ENCODE measurements at regions not wholly inside any gene's neighbourhood (a gene's known extent, or its start where the extent isn't known, plus 50 kb on each side); places are given as distances from the start of the nearest gene placed in this dataset.

DNA sequence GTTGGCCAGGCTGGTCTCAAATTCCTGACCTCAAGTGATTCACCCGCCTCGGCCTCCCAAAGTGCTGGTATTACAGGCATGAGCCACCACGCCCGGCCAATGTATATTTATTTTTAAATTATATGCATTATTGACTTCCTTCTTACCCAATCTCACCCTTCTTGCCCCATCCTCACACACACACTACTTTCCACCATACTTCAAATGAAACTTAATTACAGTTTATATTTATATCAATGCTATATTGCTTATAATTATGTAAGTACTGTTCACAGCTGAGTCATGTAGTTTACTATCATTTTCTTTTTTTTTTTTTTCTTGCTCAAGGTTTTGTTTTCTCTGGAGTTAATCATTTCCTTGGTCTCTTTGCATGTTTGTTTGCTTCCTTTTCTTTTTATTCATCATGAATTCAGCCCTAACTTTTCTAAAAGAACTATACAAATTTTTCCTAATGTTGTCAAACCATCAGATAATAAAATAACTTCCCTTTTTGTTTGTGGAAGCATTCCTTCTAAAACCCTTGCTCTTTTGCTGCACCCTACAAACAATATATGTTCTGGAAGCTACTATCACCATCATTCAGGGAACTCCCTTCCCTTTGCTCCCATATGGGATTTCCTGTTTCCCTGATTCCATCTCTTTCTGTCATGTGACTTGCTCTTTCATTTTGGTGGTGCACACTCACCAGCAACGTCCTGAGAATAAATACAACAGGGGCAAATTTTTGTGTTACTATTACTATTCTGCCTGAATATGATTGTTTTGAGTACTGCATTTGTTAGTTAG is 201.7 kb upstream of the SASH1 start:
- DNase-seq (ENCODE audit: extremely low read depth in 1 of 2, low read depth in 1 of 2) = no peak

DNA sequence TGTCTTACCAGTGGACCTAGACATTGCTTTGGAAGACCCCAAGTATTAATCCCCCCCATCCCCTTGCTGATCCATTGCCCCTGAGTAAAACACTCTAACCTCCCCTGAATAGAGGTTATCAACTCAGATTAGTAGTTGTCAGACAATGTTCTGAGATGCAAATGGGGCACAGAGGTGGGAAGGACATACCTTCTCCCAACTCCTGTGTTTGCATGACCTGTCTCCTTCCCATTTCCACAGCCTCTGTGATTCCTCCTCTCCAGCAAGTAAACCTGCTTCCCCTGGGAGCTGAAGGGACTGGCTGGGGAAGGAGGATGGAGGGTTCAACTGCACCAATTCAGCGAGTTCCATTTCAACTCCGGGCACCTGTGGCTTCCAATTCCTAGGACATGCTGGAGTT is 199.8 kb upstream of the SASH1 start:
- no peak for DNase-seq (ENCODE audit: extremely low read depth in 1 of 2, low read depth in 1 of 2)

DNA sequence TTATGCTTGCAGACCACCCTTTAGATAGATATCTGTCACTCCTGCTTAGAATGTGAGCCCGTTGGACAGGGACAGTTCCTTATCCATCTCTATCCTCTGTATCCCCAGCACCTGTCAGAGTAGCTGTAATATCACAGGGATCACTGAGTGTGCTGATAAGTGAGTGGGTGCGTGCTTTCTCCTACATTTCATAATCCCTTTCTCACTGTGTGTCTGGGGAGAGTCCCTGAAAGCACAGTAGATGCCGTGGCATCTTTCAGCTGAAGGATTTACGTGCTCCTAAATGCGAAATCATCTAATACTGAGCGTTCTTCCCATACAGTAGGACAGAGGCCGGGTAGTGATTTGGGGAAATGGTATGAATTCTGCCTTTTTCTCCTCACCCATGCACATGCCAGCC is 198.9 kb upstream of the SASH1 start:
- no peak for DNase-seq (ENCODE audit: extremely low read depth in 1 of 2, low read depth in 1 of 2)

DNA sequence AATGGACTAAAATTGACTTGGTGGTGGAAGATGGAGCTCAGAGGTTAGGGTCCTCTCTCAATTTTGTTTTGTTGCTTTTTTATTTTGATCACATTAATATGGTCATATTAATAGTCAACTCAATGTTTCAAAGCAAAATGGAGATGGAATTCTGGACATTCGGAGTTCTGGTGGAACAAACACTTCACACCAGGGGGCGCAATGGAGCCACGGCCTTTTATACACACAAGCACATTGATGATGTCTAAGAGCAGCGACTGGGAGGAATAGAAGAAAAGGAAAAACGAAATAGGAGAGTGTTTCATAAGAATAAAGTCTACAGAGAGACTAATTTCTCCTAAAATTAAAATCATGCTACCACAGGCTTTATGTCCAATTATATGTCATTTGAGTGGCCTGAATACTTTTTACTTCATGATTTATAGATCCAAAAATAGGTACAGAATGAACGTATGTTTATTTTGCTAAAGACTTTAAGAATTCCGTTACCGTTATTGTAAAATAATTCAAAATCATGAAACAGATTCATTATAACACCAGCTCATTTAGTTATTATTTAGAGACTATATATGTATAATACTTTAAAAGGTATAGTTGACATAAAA is 197.6 kb upstream of the SASH1 start:
- peak in 1 of 2 donors; percentile 25 for DNase-seq (ENCODE audit: extremely low read depth in 1 of 2, low read depth in 1 of 2)

DNA sequence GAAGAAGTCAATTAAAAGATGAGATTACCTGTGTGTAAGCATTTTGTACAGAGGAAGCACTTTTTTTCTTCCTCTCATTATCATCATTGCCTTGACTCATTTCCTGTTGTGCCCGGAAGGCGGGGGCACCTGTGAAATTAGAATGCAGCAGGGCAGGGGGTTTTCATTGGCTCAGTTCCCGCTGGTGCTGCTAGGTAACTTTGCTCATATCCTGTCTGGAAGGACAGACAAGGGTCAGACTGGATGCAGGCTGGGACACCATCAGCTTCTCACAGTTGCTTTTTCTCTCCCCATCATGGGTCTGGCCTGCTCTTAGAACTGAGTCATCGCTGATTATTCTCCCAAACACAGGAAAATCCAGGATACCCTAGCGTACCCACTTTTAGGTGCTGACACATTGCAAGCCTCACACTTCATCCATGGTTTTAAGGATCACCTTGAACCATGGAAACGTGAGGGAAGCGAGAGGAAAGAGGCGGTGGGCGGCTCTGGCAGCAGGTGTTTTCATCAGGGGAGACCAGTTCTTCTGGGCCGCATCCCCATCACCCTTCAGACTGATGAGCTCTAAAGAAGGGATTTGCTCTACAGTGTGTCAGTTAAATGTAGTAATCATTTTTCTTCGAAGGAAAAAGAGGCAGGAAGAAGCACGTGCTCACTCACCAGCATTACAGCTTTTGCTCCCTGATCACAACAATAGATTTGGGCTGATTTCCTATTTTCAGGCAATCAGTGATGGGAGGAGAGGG is 195.7 kb upstream of the SASH1 start:
- DNase-seq (ENCODE audit: extremely low read depth in 1 of 2, low read depth in 1 of 2) = no peak

DNA sequence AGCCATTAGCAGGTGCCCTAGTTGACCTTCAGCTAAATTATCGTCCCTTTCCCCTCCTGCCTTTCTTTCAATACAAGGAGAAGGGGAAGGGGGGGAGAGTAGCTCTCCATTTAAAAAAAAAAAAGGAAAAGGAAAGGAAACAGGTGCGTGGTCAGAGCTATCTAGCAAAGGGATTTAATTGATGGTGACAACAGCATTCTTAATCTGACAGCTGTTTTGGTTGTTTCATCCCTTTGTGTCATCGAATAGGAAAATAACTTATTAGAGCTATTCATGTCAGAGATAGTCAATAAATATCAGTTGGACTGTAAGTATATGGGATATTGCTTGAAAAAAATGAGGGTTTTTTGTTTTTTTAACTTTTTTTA is 195.2 kb upstream of the SASH1 start:
- no peak for DNase-seq (ENCODE audit: extremely low read depth in 1 of 2, low read depth in 1 of 2)

DNA sequence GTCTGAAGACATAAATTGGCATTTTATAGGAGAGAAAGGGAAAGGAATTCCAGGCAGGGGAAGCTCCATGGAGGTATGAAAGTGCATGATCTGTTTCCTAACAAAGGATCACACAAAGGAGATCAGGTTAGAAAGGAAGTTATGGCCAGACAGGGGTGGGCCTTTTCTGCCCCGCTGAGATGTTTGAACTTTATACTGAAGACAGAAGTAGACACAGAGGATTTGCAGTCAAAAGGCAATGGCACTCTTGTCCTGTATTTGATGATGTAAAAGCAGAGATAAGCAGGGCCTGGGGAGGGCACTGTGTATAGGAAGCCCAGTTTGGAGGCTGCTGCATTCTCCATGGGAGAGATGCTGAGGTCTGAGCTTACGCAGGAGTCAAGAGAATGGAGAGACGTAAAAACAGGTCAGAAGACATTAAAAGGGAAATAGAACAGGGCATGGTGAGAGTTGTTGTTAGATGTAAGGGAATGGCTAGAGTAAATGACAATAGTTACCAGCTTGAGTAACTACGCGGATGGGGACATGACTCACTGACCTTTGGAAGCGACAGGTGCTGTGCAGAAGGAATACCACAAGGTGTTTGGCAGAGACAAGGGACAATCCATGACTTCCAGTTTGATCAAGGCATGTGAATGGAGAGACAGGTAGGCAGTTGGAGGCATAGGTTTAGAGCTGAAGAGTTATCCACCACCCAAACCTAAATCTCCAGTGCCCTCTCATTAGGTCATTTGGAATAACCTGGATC is 190.6 kb upstream of the SASH1 start:
- no peak for DNase-seq (ENCODE audit: extremely low read depth in 1 of 2, low read depth in 1 of 2)

DNA sequence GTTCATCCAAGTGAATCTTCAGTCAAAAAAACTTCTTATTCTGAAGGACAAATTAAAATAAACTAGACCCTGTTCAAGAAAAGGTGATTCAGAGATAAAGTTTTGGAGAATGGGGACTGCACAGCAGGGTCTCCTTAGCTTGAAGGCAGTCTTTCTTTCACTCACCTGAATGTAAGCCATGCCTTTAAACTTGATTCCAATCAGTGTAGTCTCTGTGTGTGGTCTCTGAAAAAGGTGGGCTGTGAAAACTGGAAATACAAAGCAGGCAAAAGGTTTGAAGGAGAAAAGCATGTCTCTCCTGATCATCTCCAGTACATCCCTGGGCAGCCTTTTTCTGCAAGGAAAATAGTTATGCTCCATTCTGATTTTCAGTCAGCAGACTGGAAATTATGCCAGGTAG is 188.0 kb upstream of the SASH1 start:
- DNase-seq (ENCODE audit: extremely low read depth in 1 of 2, low read depth in 1 of 2) = no peak

DNA sequence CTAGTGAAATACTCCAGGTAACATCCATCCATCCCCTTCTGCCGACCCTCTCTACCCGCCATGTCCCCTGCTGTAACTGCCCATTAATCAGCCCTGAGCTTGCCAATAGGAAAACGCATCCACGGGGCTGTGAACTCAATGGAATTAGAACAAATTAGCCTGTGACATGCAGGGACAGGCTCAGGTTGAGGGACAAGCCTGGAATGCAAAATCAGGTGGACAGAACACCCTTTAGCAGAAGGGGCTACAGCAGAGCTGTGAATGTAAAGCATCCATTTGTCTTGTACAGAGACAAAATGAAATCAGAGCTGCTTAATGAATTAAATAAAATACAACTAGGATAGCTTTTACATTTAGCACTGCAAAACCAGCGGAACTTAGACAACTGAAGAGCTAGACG is 187.3 kb upstream of the SASH1 start:
- DNase-seq (ENCODE audit: extremely low read depth in 1 of 2, low read depth in 1 of 2) = no peak

DNA sequence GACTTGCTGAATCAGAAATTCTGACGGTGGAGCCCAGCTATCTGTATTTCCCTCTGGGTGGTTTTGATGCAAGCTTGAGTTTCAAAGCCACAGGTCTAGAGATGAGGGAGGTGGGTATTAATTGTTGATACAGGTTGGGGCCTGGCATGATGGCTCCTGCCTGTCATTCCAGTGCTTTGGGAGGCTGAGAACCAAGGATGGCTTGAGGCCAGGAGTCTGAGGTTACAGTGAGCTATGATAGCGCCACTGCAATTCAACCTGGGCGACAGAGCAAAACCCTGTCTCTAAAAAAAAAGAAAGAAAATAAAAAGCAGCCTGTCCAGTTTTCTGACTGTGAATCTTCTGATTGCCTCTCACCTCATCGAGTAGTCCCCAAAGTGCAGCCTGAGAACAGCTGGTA is 184.8 kb upstream of the SASH1 start:
- no peak for DNase-seq (ENCODE audit: extremely low read depth in 1 of 2, low read depth in 1 of 2)

DNA sequence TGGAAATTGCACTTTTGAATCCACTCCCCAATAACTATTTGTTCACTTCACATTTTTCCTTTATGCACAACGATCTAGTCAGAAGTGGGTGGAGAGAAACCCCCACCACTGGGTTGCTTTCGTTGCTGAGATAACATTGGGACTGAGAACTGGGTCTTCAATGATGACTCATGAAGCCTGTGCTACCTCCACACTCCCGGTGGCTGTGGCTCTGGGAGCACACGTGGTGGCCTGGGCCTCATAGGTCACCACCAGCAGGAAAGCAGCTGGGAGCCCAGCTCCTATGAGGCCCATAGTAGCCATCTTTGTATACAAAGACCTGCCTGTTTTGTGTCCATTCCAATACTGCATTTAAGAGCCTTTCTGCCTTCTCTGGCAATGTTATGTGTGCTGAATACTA is 178.0 kb upstream of the SASH1 start:
- no peak for DNase-seq (ENCODE audit: extremely low read depth in 1 of 2, low read depth in 1 of 2)

DNA sequence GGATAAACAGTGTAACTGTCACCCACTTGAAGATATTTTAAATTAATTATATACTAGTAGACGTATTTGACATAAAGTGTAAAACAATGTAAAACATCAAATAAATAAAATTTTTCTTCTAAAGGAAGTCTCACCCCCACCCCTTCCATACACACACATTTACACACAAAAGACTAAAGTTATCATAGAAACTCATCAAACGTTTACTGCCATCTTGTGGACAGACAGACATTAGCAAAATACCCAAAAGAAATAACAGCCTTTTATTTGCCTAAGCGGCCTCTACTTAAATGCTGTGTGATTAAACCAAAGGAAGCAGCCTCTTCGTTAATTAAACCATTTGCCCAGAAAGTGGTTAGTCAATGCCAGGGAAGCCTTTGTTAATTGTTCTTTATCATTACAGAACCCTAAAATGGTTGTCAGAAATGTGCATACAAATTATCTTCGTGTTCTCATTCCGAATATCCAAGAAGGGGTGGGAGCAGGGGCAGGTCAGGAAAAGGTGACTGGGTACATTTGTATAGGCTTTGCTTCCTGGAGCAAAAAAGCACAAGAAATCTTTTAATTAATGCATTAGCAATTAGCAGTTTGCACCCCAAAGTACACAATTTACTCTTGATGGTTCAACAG is 176.2 kb upstream of the SASH1 start:
- no peak for DNase-seq (ENCODE audit: extremely low read depth in 1 of 2, low read depth in 1 of 2)

DNA sequence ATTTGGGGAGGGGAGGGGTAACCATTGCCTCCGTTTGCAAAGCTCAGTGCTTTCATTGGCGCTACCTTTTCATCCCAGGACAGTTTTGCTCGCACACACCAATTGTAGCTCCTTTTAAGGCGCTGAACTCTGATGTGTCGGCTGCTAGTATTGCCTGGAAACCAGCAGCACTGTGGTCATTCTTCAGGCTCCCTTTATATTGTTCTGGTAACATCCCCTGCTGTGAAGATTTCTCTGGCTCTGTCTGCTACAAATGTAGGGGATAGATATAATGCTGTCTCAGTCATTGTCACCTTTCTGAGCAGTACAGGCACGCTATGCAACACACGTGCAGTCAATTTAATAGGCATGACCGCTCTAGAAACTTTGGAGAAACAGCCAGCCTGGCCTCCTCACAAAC is 172.9 kb upstream of the SASH1 start:
- DNase-seq (ENCODE audit: extremely low read depth in 1 of 2, low read depth in 1 of 2) = no peak

DNA sequence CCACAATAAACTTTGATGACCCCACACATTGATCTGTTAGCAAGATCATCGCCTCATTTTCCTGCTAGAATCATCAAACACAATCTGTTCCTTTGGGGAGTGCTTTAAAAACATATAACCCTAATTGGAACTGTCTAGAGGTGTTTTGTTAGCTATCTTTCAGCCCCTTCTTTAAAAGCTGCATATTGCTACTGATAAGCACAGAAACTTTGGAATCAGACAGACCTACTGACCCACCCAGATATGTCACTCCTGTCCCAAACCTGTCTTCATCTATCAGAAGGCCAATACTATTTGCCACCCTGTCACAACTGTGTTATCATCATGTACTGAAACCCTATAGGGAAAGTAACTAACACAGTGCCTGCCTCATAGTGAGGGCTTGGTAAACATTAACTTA is 172.4 kb upstream of the SASH1 start:
- no peak for DNase-seq (ENCODE audit: extremely low read depth in 1 of 2, low read depth in 1 of 2)

DNA sequence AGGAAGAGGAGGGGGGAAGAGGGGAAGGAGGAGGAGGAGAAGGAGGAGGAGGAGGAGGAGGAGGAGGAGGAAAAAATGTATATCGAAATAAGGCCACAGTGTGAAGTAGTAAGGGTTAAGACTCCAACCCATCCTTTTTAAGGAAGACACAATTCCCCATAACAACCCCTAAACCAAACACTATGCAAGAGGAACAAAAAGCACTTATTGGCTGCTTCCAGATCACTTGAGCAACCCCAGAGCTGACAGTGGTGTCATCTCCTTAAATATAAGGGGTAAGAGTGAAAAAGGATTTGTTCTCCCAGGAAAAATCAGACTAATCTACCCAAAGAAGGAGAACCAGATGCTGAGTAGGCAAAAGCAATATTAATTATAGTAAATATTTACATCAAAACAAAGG is 169.1 kb upstream of the SASH1 start:
- DNase-seq (ENCODE audit: extremely low read depth in 1 of 2, low read depth in 1 of 2) = no peak

DNA sequence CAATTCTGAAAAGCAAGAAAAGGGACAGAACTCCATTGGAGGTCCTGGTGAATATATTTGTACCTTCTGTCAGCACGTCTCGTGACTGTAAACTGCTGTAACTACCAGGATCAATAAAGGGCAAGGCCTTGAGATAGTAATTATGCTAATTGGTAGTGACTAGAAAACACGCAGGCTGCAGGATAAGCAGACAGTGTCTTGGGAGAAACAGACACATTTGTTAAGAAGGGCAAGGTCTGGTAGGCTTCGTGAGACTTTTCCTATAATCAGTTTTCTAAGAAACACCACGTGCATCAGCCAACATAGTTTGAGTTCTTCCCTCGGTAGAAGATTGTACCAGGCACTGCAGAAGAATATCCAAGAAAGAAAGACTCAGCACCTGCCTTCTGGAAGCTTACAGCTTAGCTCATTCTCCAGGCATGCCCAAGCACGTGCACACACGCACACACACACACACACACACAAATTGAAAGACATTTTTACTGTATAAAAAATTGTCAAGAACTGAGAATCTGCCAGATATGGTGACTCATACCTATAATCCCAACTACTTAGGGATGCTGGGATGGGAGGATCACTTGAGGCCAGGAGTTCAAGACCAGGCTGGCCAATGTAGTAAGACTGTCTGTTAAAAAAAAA is 167.0 kb upstream of the SASH1 start:
- DNase-seq (ENCODE audit: extremely low read depth in 1 of 2, low read depth in 1 of 2) = no peak

DNA sequence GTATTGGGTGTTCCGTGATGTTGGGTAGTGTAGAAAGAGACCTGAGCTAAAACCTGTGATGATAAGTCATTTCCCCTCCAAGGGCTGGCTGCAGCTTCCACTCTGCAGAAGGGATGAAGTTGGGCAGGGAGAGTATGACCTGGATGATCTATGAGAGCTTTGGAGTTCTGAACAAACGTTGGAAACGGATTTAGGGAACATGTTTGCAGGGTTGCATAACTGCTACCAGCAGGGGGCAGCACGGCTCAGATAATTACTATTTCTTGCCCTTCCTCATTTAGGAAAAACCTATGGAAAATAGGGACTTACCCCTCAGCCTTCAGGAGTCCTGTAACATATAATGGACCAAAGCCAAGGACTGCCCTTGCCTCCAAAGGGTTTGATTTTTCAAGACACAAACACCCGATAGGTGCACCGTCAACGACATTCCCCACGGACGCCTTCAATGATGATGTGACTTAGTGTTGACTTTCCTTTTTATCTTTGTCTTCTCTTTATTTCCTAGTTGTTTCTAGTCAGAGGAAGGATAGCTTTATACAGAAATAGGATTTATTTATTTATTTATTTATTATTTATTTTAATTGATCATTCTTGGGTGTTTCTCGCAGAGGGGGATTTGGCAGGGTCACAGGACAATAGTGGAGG is 164.9 kb upstream of the SASH1 start:
- DNase-seq (ENCODE audit: extremely low read depth in 1 of 2, low read depth in 1 of 2) = no peak

DNA sequence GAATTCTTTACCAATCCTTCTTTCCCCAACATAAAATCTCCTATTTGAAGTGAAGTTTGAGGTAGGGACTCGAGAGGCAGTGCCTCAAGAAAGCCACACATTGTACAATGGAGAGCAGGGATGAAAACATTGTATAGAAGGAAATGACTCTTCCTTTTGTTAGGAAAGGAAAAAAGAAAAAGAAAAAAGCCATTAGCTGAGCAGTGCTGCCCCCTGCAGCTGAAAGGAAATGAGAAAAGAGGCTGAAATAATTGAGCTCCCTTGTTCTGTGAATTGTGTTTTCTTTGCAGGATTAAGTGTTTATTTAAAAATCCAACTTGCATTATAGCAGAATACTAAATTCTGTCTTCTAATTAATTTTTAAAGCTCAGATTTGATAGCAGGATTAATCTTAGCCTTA is 162.9 kb upstream of the SASH1 start:
- DNase-seq (ENCODE audit: extremely low read depth in 1 of 2, low read depth in 1 of 2) = no peak

DNA sequence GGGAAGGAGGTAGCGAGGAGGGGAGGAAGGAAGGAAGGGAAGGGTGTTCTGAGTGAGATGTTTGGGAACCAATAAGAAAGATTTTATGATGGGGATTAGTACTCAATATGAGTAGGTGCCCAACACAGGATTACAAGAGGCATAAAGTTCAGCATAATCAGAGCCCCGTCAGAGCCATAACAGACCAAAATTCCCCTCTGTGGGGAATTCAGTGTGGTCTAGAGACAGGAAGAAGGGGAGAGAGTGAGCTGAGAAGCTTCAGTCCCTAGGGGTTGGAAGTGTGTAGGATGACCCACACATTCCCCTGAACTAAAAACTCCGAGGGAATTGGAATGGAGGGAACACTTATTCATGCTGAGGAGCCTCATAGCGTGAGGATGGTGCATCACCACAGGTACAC is 160.3 kb upstream of the SASH1 start:
- DNase-seq (ENCODE audit: extremely low read depth in 1 of 2, low read depth in 1 of 2) = no peak

DNA sequence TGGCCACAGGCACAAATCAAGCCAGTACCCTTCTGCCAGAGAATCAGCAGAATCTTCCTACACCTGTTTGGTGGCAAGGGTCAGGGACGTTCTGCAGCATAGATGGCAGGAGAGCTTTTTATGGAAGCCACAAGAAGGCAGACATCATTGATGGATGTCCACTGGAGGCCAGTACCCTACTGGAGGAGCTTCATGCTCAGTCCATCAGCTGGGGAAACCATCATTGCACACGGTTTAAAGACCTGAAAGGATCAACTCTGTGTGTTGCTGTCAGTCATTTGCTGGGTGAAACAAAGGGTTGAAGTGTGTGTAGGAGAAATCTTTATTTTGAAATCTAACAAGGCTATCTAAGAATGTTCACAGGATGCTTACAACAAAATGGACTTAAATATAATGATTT is 158.9 kb upstream of the SASH1 start:
- DNase-seq (ENCODE audit: extremely low read depth in 1 of 2, low read depth in 1 of 2) = no peak
